SK-N-MC (cell line): ENCODE measurements at regions not wholly inside any gene's neighbourhood (a gene's known extent, or its start where the extent isn't known, plus 50 kb on each side); places are given as distances from the start of the nearest gene placed in this dataset.

Source experiments
- DNase-seq: peaks from one replicate; pipeline ENCODE4 v3.0.0-alpha.2; 2011; ENCODE audit warnings: low read depth, low spot score
- H3K27ac ChIP-seq: fragments of 200-600 bp; sonication (generic); 2 replicates; pipeline ENCODE4 v1.5.1; 2016; ENCODE audit warnings: mixed run types
- H3K36me3 ChIP-seq: fragments of 200-600 bp; sonication (generic); 2 replicates; pipeline ENCODE4 v1.6.1; 2017; ENCODE audit warnings: antibody characterized with exemption, low read length, mixed read lengths; ENCODE audit not compliant: insufficient read depth
- H3K4me3 ChIP-seq: fragments of 200-600 bp; sonication (generic); 2 replicates; pipeline ENCODE4 v1.5.1; 2016
- H3K9ac ChIP-seq: fragments of 200-600 bp; sonication (generic); 2 replicates; pipeline ENCODE4 v1.8.0; 2017; ENCODE audit warnings: mixed run types, mixed read lengths; ENCODE audit not compliant: insufficient read length
- H3K9me3 ChIP-seq: fragments of 200-600 bp; sonication (generic); 2 replicates; pipeline ENCODE4 v1.6.1; 2017; ENCODE audit warnings: low read depth, mild to moderate bottlenecking, antibody characterized with exemption, low read length, moderate library complexity, mixed read lengths
- EZH2 ChIP-seq: fragments of 200-600 bp; sonication (generic); IDR thresholded peaks from one replicate; pipeline ENCODE4 v1.6.1; 2017; ENCODE audit warnings: antibody characterized with exemption
- FOXP2 ChIP-seq: optimal IDR thresholded peaks from 2 replicates; pipeline ENCODE3; 2011; ENCODE audit warnings: mild to moderate bottlenecking, moderate library complexity; ENCODE audit not compliant: insufficient read depth; ENCODE audit errors: extremely low read length, control extremely low read depth
- POLR2AphosphoS5 ChIP-seq: IDR thresholded peaks from 2 replicates; pipeline ENCODE4 v1.6.1; 2012; ENCODE audit warnings: mild to moderate bottlenecking, low read depth, low read length, borderline replicate concordance

GRCh38 chr2:216572582-216573578 is 60.3 kb upstream of the IGFBP2 start:
- TF ChIP-seq FOXP2 (no peak), EZH2 (no peak), POLR2AphosphoS5 (no peak)
- H3K36me3 ChIP-seq: no peaks in the 10 kb centered on the region
- DNase-seq: no peak
- H3K9me3 ChIP-seq: no peaks in the 10 kb centered on the region
- no peak overlapping the region for H3K4me3 ChIP-seq
- no peak overlapping the region for H3K9ac ChIP-seq
- no peak overlapping the region for H3K27ac ChIP-seq

GRCh38 chr2:216574046-216574445 is 59.2 kb upstream of the IGFBP2 start:
- no peak overlapping the region for H3K9ac ChIP-seq
- H3K27ac ChIP-seq: no peak overlapping the region
- no peaks in the 10 kb centered on the region for H3K9me3 ChIP-seq
- peak; percentile 80 for DNase-seq
- H3K36me3 ChIP-seq: no peaks in the 10 kb centered on the region
- TF ChIP-seq FOXP2 (peak; percentile 26), EZH2 (no peak), POLR2AphosphoS5 (no peak)
- 0 out of 2 replicates have a peak overlapping the region, but pooled peaks have one; percentile 13 for H3K4me3 ChIP-seq

GRCh38 chr2:216574586-216574985 is 58.6 kb upstream of the IGFBP2 start:
- Histone ChIP-seq H3K36me3 (no peaks in the 10 kb centered on the region), H3K9ac (no peak overlapping the region), H3K27ac (no peak overlapping the region), H3K9me3 (no peaks in the 10 kb centered on the region), H3K4me3 (no peak overlapping the region)
- TF ChIP-seq EZH2 (no peak), FOXP2 (no peak), POLR2AphosphoS5 (no peak)
- DNase-seq: no peak

GRCh38 chr2:216575465-216575864 is 57.8 kb upstream of the IGFBP2 start:
- Histone ChIP-seq H3K36me3 (no peaks in the 10 kb centered on the region), H3K27ac (no peak overlapping the region), H3K4me3 (no peak overlapping the region), H3K9ac (no peak overlapping the region), H3K9me3 (no peaks in the 10 kb centered on the region)
- no peak for DNase-seq
- TF ChIP-seq FOXP2 (no peak), EZH2 (no peak), POLR2AphosphoS5 (no peak)

- Histone ChIP-seq H3K4me3 (no peak overlapping the region), H3K27ac (no peak overlapping the region), H3K36me3 (no peaks in the 10 kb centered on the region), H3K9me3 (no peaks in the 10 kb centered on the region), H3K9ac (no peak overlapping the region)
- TF ChIP-seq FOXP2: no peak
- TF ChIP-seq POLR2AphosphoS5: no peak
- TF ChIP-seq EZH2: no peak
- no peak for DNase-seq
Measured at GRCh38 chr2:216576616-216577015, 56.6 kb upstream of the IGFBP2 start.

GRCh38 chr2:216578325-216578724 is 54.9 kb upstream of the IGFBP2 start:
- no peak for TF ChIP-seq POLR2AphosphoS5
- TF ChIP-seq FOXP2: no peak
- no peak for TF ChIP-seq EZH2
- Histone ChIP-seq H3K27ac (no peak overlapping the region), H3K36me3 (no peaks in the 10 kb centered on the region), H3K9ac (no peak overlapping the region), H3K4me3 (no peak overlapping the region), H3K9me3 (no peaks in the 10 kb centered on the region)
- no peak for DNase-seq

- no peak for DNase-seq
- Histone ChIP-seq H3K27ac (no peak overlapping the region), H3K9ac (no peak overlapping the region), H3K4me3 (no peak overlapping the region), H3K9me3 (no peaks in the 10 kb centered on the region), H3K36me3 (no peaks in the 10 kb centered on the region)
- TF ChIP-seq EZH2 (no peak), FOXP2 (no peak), POLR2AphosphoS5 (no peak)
Measured at GRCh38 chr2:216583147-216583546, 50.1 kb upstream of the IGFBP2 start.
